Forelimb muscle (tissue), 1 donor: ENCODE measurements at regions not wholly inside any gene's neighbourhood (a gene's known extent, or its start where the extent isn't known, plus 50 kb on each side); places are given as distances from the start of the nearest gene placed in this dataset.

ENCODE experiments used
- DNase-seq: peaks from one replicate; pipeline ENCODE4 v3.0.0-alpha.2; 2013; ENCODE audit warnings: low read depth

DNA sequence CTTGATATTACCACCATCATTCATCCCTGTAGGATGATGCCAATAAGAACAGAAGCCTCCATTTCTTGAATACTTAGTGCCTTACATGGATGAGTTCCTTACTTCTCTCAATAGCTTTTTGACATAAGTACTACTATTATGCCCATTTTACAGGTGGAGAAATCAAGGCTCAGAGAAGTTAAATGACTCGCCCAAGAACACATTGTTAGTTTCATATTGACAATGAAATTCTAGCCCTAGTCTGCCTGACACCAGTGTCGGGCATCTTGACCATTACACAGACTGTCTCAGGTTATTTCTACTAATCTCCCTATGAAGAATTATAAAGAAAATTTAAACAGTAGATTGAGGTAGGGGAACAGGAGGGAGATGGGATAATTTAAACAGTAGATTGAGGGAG is 52.5 kb upstream of the ARL8B start:
- DNase-seq: no peak

DNA sequence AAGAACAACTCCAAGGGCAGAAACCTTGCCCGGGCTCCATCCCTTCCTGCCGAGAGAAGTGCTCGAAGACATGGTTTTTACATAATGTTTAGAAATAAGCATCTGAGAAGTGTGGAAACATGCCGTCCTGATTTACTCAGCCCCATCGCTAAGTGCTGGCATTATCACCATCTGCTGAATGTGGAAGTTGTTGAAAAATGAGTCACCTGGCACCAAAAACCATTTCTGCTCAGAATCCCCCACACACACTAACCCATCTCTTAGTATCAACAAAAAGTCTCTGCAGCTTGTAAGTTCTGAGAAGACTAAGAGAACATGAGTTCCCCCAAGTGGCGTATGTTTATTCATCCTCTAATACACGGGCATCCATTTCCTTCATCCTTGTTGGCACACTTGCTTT is 51.0 kb upstream of the ARL8B start:
- DNase-seq: no peak

DNA sequence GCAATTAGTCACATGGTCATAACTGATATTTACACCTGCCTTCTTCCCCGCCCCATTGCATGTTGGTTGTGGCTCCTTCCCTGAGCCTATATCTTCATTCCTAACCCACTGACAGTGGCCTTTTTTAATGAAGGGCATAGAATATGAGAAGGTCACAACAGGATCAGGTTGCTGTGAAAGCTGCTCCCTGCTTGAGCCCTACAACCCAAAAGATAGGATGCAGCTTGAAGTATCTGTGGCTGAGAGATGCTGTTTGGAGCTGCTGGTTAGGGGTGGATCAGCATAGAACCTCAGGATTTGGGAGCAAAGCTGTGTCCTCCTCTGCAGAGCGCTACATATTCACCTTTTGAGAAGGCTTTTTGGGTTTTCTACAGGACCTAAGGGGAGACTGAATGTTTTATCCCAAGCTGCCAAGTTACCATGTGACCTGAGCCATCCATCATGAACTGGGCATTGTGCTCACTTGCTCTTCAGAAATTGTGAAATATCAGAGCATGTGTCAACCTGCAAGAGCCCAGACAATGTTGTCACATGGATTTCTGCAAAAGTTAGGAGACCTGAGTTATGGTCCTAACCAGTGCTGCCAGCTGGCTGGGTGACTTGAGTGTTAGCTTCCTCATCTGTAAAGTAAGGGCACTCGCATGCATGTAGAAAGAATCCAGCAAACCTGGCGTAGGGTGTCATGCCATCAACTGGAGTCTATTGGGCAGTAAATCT is 49.8 kb upstream of the ARL8B start:
- no peak for DNase-seq
